ENCODE measurements at regions not wholly inside any gene's neighbourhood (a gene's known extent, or its start where the extent isn't known, plus 50 kb on each side); places are given as distances from the start of the nearest gene placed in this dataset.
A peak's percentile ranks its signal among the peaks of the same experiment; 100 is the strongest.

GRCh38 chr2:120803764-120804335, 68.2 kb downstream of the GLI2 start:
- Histone ChIP-seq H3K27ac (ENCODE audit: low read depth, low read length) (peak overlapping the region; percentile 21), H3K4me3 (ENCODE audit: low read depth, low read length) (no peak overlapping the region), H3K27me3 (ENCODE audit: control insufficient read depth, insufficient read depth, low read length) (no peaks in the 10 kb centered on the region), H3K9me3 (ENCODE audit: control insufficient read depth, insufficient read depth, low read length) (no peaks in the 10 kb centered on the region; the same call in 1 of the 2 replicates)
- ChIA-PET CTCF (no interaction called here), POLR2A (no interaction called here)
- DNase-seq (ENCODE audit: low read depth, low spot score) = no peak
- no peak for TF ChIP-seq CTCF (IDR thresholded peaks at IDR 0.05; ENCODE audit: low read depth, low read length)

DNA sequence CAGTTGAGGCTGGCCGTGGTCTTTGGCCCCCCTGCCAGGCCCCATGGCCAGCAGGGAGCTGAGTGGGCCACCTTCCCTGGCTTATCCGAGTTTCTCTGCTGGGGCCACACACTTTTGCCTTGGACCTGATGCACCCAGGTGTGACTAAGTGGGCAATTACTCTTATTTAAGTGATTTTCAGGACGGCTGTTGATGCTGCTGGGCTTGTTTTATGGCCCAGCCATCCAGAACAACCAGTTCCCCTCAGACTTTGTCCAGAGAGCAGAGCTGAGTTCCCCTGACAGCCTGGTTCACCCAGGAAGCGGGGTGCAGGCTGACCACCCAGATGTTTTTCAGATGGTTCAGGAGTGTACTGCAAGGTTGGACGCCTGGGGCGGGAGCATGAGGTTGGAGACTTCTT, 68.8 kb downstream of the GLI2 start:
- Histone ChIP-seq H3K4me3 (ENCODE audit: low read depth, low read length) (no peak overlapping the region), H3K27ac (ENCODE audit: low read depth, low read length) (no peak overlapping the region), H3K9me3 (ENCODE audit: control insufficient read depth, insufficient read depth, low read length) (no peaks in the 10 kb centered on the region), H3K27me3 (ENCODE audit: control insufficient read depth, insufficient read depth, low read length) (no peaks in the 10 kb centered on the region)
- DNase-seq (ENCODE audit: low read depth, low spot score) = no peak
- ChIA-PET POLR2A (no interaction called here), CTCF (no interaction called here)
- no peak for TF ChIP-seq CTCF (IDR thresholded peaks at IDR 0.05; ENCODE audit: low read depth, low read length)

DNA sequence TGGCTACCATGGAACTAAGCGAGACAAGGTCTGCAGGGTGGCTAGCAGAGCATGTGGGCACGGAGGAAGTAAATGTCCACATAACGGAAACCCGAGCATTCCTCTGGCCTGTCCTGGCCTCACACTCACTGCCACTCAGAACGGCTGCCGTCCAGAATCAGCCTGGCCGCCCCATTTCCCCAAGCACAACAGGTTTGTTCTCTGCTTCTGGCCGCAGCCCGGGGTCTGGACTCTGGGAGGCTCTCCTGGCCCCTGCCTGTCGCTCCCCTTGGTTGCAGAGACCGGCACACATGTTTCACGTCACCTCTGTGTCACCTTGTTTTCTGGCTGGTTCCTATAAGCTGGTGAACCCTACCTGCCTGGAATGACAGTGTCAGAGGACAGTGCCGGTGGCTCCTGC, 69.3 kb downstream of the GLI2 start:
- Histone ChIP-seq H3K9me3 (ENCODE audit: control insufficient read depth, insufficient read depth, low read length) (no peaks in the 10 kb centered on the region), H3K27me3 (ENCODE audit: control insufficient read depth, insufficient read depth, low read length) (no peaks in the 10 kb centered on the region), H3K4me3 (ENCODE audit: low read depth, low read length) (no peak overlapping the region), H3K27ac (ENCODE audit: low read depth, low read length) (no peak overlapping the region)
- no peak for DNase-seq (ENCODE audit: low read depth, low spot score)
- POLR2A ChIA-PET = interaction anchor here (1.1 kb wide), 1 partner anchor 13 kb away, joined by 3 read pairs; no protein-coding TSS in a partner anchor
- no peak for TF ChIP-seq CTCF (IDR thresholded peaks at IDR 0.05; ENCODE audit: low read depth, low read length)
- CTCF ChIA-PET = no interaction called here

GRCh38 chr2:120805602-120806001, 69.9 kb downstream of the GLI2 start:
- Histone ChIP-seq H3K4me3 (ENCODE audit: low read depth, low read length) (no peak overlapping the region), H3K27ac (ENCODE audit: low read depth, low read length) (no peak overlapping the region), H3K9me3 (ENCODE audit: control insufficient read depth, insufficient read depth, low read length) (no peaks in the 10 kb centered on the region), H3K27me3 (ENCODE audit: control insufficient read depth, insufficient read depth, low read length) (no peaks in the 10 kb centered on the region)
- TF ChIP-seq CTCF (IDR thresholded peaks at IDR 0.05; ENCODE audit: low read depth, low read length) = no peak
- ChIA-PET POLR2A (interaction anchor here (1.1 kb wide), 1 partner anchor 13 kb away, joined by 3 read pairs; no protein-coding TSS in a partner anchor), CTCF (no interaction called here)
- DNase-seq (ENCODE audit: low read depth, low spot score) = no peak

GRCh38 chr2:120807751-120808150, 72.1 kb downstream of the GLI2 start:
- Histone ChIP-seq H3K9me3 (ENCODE audit: control insufficient read depth, insufficient read depth, low read length) (no peaks in the 10 kb centered on the region; the same call in 1 of the 2 replicates), H3K27ac (ENCODE audit: low read depth, low read length) (no peak overlapping the region), H3K27me3 (ENCODE audit: control insufficient read depth, insufficient read depth, low read length) (no peaks in the 10 kb centered on the region), H3K4me3 (ENCODE audit: low read depth, low read length) (no peak overlapping the region)
- ChIA-PET CTCF (no interaction called here), POLR2A (no interaction called here)
- no peak for TF ChIP-seq CTCF (IDR thresholded peaks at IDR 0.05; ENCODE audit: low read depth, low read length)
- no peak for DNase-seq (ENCODE audit: low read depth, low spot score)

Measured in AG04450 (cell line).